GM12878 (cell line): ENCODE measurements at regions not wholly inside any gene's neighbourhood (a gene's known extent, or its start where the extent isn't known, plus 50 kb on each side); places are given as distances from the start of the nearest gene placed in this dataset.

Experiments used
- ATAC-seq: fragments of 200-7000 bp; cut with Tn5 transposase; 3 replicates; pipeline ENCODE4 v1.9.1; 2020; ENCODE audit warnings: mild to moderate bottlenecking, moderate library complexity
- BruUV-seq: library from RNA; stranded (reverse); fragments of 400-500 nt; replicated peaks from 2 replicates; lab custom pipeline; 2021; lab: Mats Ljungman, UMichigan
- CTCF ChIA-PET: fragments of 300-600 bp; sonication (Branson Sonifier 250); formaldehyde crosslinking; extraction: SDS; loops from one replicate; lab custom pipeline; 2021; ENCODE audit warnings: inconsistent platforms; lab: Yijun Ruan, JAX
- POLR2A ChIA-PET: fragments of 350-600 bp; formaldehyde crosslinking; extraction: SDS; loops from one replicate; lab custom pipeline; 2021; ENCODE audit warnings: inconsistent platforms; lab: Charles Lee
- RAD21 ChIA-PET: fragments of 300-600 bp; sonication (Branson Sonifier 250); formaldehyde crosslinking; loops from one replicate; lab custom pipeline; 2023; ENCODE audit warnings: antibody characterized with exemption; ENCODE audit not compliant: unreplicated experiment; lab: Charles Lee
- SMC1A ChIA-PET: fragments of 300-600 bp; sonication (Branson Sonifier 250); formaldehyde crosslinking; loops from one replicate; lab custom pipeline; 2023; ENCODE audit not compliant: unreplicated experiment, uncharacterized antibody; lab: Charles Lee
- DNase-seq: peaks from one replicate; pipeline ENCODE4 v3.0.0-alpha.2; 2011; ENCODE audit warnings: low read depth, low spot score
- FAIRE-seq: peaks from 3 replicates; lab custom pipeline; 2011; peaks lifted over from hg19 to GRCh38; lab: Jason Lieb, UNC
- H2AFZ ChIP-seq: 2 replicates; pipeline ENCODE4 v1.6.0; 2011; ENCODE audit warnings: low read depth, low read length, control low read depth; ENCODE audit not compliant: control insufficient read depth
- H3K27ac ChIP-seq: 2 replicates; pipeline ENCODE4 v1.5.1; 2011; ENCODE audit warnings: control low read depth; ENCODE audit not compliant: control insufficient read depth, insufficient read depth
- H3K27me3 ChIP-seq, 2 experiments: replicated peaks in 1 of 2; 2 replicates each; pipeline versions ENCODE4 v1.6.0 to v1.6.1; 2011; ENCODE audit warnings: low read length in 1 of 2; ENCODE audit not compliant: control insufficient read depth in 2 of 2, insufficient read depth in 2 of 2
- H3K36me3 ChIP-seq, 2 experiments: 2 replicates each; pipeline ENCODE4 v1.5.1; 2011; ENCODE audit warnings: low read length in 1 of 2; ENCODE audit not compliant: control insufficient read depth in 2 of 2, insufficient read depth in 2 of 2
- H3K4me1 ChIP-seq: 2 replicates; pipeline ENCODE4 v1.6.1; 2011; ENCODE audit warnings: mild to moderate bottlenecking, low read length, moderate library complexity, mixed read lengths; ENCODE audit not compliant: control insufficient read depth, insufficient read depth
- H3K4me2 ChIP-seq: 2 replicates; pipeline ENCODE4 v1.6.0; 2011; ENCODE audit warnings: control low read depth; ENCODE audit not compliant: control insufficient read depth, insufficient read depth
- H3K4me3 ChIP-seq: fragments of 200-600 bp; sonication (generic); 2 replicates; pipeline ENCODE4 v1.5.1; 2016
- H3K79me2 ChIP-seq: 2 replicates; pipeline ENCODE4 v1.6.0; 2011; ENCODE audit warnings: low read length; ENCODE audit not compliant: control insufficient read depth, insufficient read depth
- H3K9ac ChIP-seq: 2 replicates; pipeline ENCODE4 v1.8.0; 2011; ENCODE audit warnings: low read length, control low read depth, mixed read lengths; ENCODE audit not compliant: control insufficient read depth, insufficient read depth
- H3K9me3 ChIP-seq: replicated peaks from 3 replicates; pipeline ENCODE4 v1.5.1; 2011; ENCODE audit warnings: mild to moderate bottlenecking, low read length; ENCODE audit not compliant: control insufficient read depth, insufficient read depth
- H4K20me1 ChIP-seq: 2 replicates; pipeline ENCODE4 v1.6.0; 2011; ENCODE audit not compliant: control insufficient read depth, insufficient read depth
- ATF7 ChIP-seq: fragments of 450-650 bp; IDR thresholded peaks from 2 replicates; pipeline ENCODE4 v1.6.1; 2016; ENCODE audit warnings: low read depth, mild to moderate bottlenecking
- CHD4 ChIP-seq: fragments of 200-600 bp; sonication (generic); IDR thresholded peaks from 2 replicates; pipeline ENCODE4 v1.6.1; 2016; ENCODE audit warnings: mild to moderate bottlenecking
- EZH2 ChIP-seq: IDR thresholded peaks from 2 replicates; pipeline ENCODE4 v1.6.1; 2012; ENCODE audit warnings: low read depth, mild to moderate bottlenecking, control low read depth, inconsistent platforms, low read length, borderline replicate concordance; ENCODE audit not compliant: control insufficient read depth
- RELA ChIP-seq: fragments of 450-650 bp; IDR thresholded peaks from 2 replicates; pipeline ENCODE4 v1.8.0; 2014; ENCODE audit warnings: borderline replicate concordance; ENCODE audit not compliant: partially characterized antibody
- ZBED1 ChIP-seq: IDR thresholded peaks from 2 replicates; pipeline ENCODE4 v1.6.1; 2016; ENCODE audit warnings: borderline replicate concordance
- WGBS: methylation state at CpG from one replicate; pipeline ENCODE4 v1.1.6; 2016; ENCODE audit warnings: low lambda C conversion rate; ENCODE audit not compliant: insufficient replicate concordance, insufficient coverage; ENCODE audit errors: missing lambda C conversion rate; 5-methylcytosine and 5-hydroxymethylcytosine counted together
- in situ Hi-C: fragments of 300-500 bp; cut with MboI; formaldehyde crosslinking; loops from 9 replicates; pipeline ENCODE4 v1.14.3; 2018; ENCODE audit warnings: mixed read lengths
- intact Hi-C: fragments of 100-400 bp; cut with micrococcal nuclease; formaldehyde crosslinking; loops from one replicate; pipeline ENCODE4 v1.14.2; 2022; ENCODE audit not compliant: unreplicated experiment
- TF ChIP-seq, protein P1 (sequence below): fragments of 450-650 bp; IDR thresholded peaks from 2 replicates; pipeline ENCODE4 v1.6.1; 2017; ENCODE audit warnings: low read depth, mild to moderate bottlenecking, moderate library complexity

GRCh38 chr15:59923508-59923907 is 80.6 kb upstream of the FOXB1 start:
- Histone ChIP-seq H3K9me3 (no peaks in the 10 kb centered on the region), H3K27ac (no peak overlapping the region), H3K27me3 (no peaks in the 10 kb centered on the region)
- ChIA-PET CTCF (no interaction called here), RAD21 (no interaction called here)
- FAIRE-seq: no peak
- no peak for ATAC-seq
- BruUV-seq: no TSS peak
- no peak for TF ChIP-seq CHD4
- no peak for TF ChIP-seq RELA
- TF ChIP-seq, protein P1, sequence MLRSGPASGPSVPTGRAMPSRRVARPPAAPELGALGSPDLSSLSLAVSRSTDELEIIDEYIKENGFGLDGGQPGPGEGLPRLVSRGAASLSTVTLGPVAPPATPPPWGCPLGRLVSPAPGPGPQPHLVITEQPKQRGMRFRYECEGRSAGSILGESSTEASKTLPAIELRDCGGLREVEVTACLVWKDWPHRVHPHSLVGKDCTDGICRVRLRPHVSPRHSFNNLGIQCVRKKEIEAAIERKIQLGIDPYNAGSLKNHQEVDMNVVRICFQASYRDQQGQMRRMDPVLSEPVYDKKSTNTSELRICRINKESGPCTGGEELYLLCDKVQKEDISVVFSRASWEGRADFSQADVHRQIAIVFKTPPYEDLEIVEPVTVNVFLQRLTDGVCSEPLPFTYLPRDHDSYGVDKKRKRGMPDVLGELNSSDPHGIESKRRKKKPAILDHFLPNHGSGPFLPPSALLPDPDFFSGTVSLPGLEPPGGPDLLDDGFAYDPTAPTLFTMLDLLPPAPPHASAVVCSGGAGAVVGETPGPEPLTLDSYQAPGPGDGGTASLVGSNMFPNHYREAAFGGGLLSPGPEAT: no peak
- TF ChIP-seq ZBED1: no peak
- no peak for TF ChIP-seq ATF7
- no peak for TF ChIP-seq EZH2
- TF ChIP-seq, all 136 proteins: peak for 0
- ChIA-PET POLR2A (no interaction called here), SMC1A (interaction anchor here (0.6 kb wide), 1 partner anchor 1326 kb away, joined by 3 read pairs; no protein-coding TSS in a partner anchor)
- WGBS: 32% methylated on average over 4 of the region's 4 CpGs
- intact Hi-C loops (no loop called here), in situ Hi-C loops (loop anchor here (25.0 kb wide), 1 partner anchor 264 kb away; no protein-coding TSS in a partner anchor)
- Histone ChIP-seq H3K79me2 (no peaks in the 10 kb centered on the region), H3K9ac (no peak overlapping the region), H2AFZ (no peak overlapping the region), H3K4me1 (peaks cover 9% of the 10 kb centered on the region), H4K20me1 (no peaks in the 10 kb centered on the region), H3K4me3 (no peak overlapping the region), H3K4me2 (no peak overlapping the region), H3K36me3 (no peaks in the 10 kb centered on the region)
- DNase-seq: no peak
